ENCODE measurements at regions not wholly inside any gene's neighbourhood (a gene's known extent, or its start where the extent isn't known, plus 50 kb on each side); places are given as distances from the start of the nearest gene placed in this dataset.

DNA sequence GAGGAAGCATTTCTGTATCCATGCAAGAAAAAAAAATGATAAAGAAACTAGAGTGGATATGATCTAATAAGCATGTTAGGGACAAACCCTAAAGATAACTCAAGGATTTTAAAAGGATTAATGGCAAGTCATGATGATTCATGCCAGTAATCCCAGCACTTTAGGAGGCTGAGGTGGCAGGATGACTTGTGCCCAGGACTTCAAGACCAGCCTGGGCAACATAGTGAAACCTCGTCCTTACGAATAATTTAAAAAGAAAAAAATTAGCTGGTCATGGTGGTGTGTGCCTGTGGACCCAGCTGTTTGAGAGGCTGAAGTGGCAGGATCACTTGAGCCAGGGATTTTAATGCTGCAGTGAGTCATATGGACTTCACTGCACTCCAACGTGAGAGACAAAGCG lies 145.5 kb upstream of the BLID start:
- ATAC-seq: no peak
- no peak for TF ChIP-seq ZNF565 (CRISPR knock-in tag; conservative IDR thresholded peaks at IDR 0.05; ENCODE audit: low read depth)
- TF ChIP-seq, protein P1, sequence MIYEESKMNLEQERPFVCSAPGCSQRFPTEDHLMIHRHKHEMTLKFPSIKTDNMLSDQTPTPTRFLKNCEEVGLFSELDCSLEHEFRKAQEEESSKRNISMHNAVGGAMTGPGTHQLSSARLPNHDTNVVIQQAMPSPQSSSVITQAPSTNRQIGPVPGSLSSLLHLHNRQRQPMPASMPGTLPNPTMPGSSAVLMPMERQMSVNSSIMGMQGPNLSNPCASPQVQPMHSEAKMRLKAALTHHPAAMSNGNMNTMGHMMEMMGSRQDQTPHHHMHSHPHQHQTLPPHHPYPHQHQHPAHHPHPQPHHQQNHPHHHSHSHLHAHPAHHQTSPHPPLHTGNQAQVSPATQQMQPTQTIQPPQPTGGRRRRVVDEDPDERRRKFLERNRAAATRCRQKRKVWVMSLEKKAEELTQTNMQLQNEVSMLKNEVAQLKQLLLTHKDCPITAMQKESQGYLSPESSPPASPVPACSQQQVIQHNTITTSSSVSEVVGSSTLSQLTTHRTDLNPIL (CRISPR knock-in tag; IDR thresholded peaks at IDR 0.05; ENCODE audit: low read depth): no peak
- no peak for TF ChIP-seq CSDC2 (CRISPR knock-in tag; IDR thresholded peaks at IDR 0.05)
- no peak for TF ChIP-seq GLIS3 (CRISPR knock-in tag; IDR thresholded peaks at IDR 0.05)
- TF ChIP-seq, protein P2, sequence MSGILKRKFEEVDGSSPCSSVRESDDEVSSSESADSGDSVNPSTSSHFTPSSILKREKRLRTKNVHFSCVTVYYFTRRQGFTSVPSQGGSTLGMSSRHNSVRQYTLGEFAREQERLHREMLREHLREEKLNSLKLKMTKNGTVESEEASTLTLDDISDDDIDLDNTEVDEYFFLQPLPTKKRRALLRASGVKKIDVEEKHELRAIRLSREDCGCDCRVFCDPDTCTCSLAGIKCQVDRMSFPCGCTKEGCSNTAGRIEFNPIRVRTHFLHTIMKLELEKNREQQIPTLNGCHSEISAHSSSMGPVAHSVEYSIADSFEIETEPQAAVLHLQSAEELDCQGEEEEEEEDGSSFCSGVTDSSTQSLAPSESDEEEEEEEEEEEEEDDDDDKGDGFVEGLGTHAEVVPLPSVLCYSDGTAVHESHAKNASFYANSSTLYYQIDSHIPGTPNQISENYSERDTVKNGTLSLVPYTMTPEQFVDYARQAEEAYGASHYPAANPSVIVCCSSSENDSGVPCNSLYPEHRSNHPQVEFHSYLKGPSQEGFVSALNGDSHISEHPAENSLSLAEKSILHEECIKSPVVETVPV (CRISPR knock-in tag; IDR thresholded peaks at IDR 0.05): no peak
- TF ChIP-seq OSR1 (CRISPR knock-in tag; IDR thresholded peaks at IDR 0.05): no peak
- TF ChIP-seq, protein P3, sequence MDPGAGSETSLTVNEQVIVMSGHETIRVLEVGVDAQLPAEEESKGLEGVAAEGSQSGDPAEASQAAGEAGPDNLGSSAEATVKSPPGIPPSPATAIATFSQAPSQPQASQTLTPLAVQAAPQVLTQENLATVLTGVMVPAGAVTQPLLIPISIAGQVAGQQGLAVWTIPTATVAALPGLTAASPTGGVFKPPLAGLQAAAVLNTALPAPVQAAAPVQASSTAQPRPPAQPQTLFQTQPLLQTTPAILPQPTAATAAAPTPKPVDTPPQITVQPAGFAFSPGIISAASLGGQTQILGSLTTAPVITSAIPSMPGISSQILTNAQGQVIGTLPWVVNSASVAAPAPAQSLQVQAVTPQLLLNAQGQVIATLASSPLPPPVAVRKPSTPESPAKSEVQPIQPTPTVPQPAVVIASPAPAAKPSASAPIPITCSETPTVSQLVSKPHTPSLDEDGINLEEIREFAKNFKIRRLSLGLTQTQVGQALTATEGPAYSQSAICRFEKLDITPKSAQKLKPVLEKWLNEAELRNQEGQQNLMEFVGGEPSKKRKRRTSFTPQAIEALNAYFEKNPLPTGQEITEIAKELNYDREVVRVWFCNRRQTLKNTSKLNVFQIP (CRISPR knock-in tag; IDR thresholded peaks at IDR 0.05; ENCODE audit: borderline replicate concordance, low read depth): no peak
- no peak for TF ChIP-seq PPARA (CRISPR knock-in tag; IDR thresholded peaks at IDR 0.05; ENCODE audit: borderline replicate concordance)
- no peak for TF ChIP-seq TCF4 (CRISPR knock-in tag; IDR thresholded peaks at IDR 0.05; ENCODE audit: borderline replicate concordance)
- TF ChIP-seq ESRRG (CRISPR knock-in tag; IDR thresholded peaks at IDR 0.05): no peak
- no peak for TF ChIP-seq ISL1 (CRISPR knock-in tag; IDR thresholded peaks at IDR 0.05)
- TF ChIP-seq ZFP3 (CRISPR knock-in tag; IDR thresholded peaks at IDR 0.05): no peak
- TF ChIP-seq SNAI2 (CRISPR knock-in tag; IDR thresholded peaks at IDR 0.05): no peak
- TF ChIP-seq ZFP30 (CRISPR knock-in tag; IDR thresholded peaks at IDR 0.05): no peak
- no peak for TF ChIP-seq TOX (CRISPR knock-in tag; IDR thresholded peaks at IDR 0.05; ENCODE audit: borderline replicate concordance)
- no peak for TF ChIP-seq ZNF70 (CRISPR knock-in tag; IDR thresholded peaks at IDR 0.05)
- TF ChIP-seq, protein P4, sequence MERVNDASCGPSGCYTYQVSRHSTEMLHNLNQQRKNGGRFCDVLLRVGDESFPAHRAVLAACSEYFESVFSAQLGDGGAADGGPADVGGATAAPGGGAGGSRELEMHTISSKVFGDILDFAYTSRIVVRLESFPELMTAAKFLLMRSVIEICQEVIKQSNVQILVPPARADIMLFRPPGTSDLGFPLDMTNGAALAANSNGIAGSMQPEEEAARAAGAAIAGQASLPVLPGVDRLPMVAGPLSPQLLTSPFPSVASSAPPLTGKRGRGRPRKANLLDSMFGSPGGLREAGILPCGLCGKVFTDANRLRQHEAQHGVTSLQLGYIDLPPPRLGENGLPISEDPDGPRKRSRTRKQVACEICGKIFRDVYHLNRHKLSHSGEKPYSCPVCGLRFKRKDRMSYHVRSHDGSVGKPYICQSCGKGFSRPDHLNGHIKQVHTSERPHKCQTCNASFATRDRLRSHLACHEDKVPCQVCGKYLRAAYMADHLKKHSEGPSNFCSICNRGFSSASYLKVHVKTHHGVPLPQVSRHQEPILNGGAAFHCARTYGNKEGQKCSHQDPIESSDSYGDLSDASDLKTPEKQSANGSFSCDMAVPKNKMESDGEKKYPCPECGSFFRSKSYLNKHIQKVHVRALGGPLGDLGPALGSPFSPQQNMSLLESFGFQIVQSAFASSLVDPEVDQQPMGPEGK (CRISPR knock-in tag; IDR thresholded peaks at IDR 0.05; ENCODE audit: borderline replicate concordance): no peak

DNA sequence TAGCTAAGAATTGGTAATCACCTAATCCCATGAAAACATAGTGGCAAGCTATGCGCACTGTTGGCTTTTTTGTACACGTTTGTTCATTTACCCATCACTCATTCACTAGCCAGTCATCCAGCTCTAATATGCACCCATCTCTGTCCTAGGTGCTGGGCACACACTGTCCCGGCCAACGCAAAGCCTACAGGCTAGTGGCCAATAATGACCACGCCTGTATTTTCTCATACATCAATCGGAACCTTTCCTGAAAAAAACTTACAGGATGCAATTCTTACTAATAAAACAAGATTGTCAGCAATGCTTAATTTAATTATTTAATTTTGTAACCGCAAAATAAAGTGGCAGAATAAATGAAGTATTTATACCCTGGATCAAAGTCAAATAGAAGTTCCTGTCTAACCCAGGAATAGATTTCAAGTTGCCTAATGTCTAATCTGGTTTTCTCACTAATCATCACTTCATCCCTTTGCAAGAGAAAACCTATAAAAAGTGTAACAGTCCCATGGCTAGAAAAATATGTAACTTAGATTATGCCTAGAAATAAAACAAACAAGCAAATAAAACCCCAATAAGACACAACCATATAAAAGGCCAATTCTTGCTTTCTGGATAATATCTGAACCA lies 143.3 kb upstream of the BLID start:
- no peak for TF ChIP-seq ZC3H10 (CRISPR knock-in tag; IDR thresholded peaks at IDR 0.05)
- no peak for TF ChIP-seq ZNF8 (CRISPR knock-in tag; IDR thresholded peaks at IDR 0.05)
- no peak for TF ChIP-seq ISL1 (CRISPR knock-in tag; IDR thresholded peaks at IDR 0.05)
- TF ChIP-seq, protein P5, sequence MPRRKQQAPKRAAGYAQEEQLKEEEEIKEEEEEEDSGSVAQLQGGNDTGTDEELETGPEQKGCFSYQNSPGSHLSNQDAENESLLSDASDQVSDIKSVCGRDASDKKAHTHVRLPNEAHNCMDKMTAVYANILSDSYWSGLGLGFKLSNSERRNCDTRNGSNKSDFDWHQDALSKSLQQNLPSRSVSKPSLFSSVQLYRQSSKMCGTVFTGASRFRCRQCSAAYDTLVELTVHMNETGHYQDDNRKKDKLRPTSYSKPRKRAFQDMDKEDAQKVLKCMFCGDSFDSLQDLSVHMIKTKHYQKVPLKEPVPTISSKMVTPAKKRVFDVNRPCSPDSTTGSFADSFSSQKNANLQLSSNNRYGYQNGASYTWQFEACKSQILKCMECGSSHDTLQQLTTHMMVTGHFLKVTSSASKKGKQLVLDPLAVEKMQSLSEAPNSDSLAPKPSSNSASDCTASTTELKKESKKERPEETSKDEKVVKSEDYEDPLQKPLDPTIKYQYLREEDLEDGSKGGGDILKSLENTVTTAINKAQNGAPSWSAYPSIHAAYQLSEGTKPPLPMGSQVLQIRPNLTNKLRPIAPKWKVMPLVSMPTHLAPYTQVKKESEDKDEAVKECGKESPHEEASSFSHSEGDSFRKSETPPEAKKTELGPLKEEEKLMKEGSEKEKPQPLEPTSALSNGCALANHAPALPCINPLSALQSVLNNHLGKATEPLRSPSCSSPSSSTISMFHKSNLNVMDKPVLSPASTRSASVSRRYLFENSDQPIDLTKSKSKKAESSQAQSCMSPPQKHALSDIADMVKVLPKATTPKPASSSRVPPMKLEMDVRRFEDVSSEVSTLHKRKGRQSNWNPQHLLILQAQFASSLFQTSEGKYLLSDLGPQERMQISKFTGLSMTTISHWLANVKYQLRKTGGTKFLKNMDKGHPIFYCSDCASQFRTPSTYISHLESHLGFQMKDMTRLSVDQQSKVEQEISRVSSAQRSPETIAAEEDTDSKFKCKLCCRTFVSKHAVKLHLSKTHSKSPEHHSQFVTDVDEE (CRISPR knock-in tag; IDR thresholded peaks at IDR 0.05): no peak
- TF ChIP-seq ARNTL (CRISPR knock-in tag; IDR thresholded peaks at IDR 0.05; ENCODE audit: borderline replicate concordance, low read depth): no peak
- TF ChIP-seq, protein P2 (CRISPR knock-in tag; IDR thresholded peaks at IDR 0.05): no peak
- no peak for TF ChIP-seq TOX (CRISPR knock-in tag; IDR thresholded peaks at IDR 0.05; ENCODE audit: borderline replicate concordance)
- no peak for TF ChIP-seq ZNF565 (CRISPR knock-in tag; conservative IDR thresholded peaks at IDR 0.05; ENCODE audit: low read depth)
- no peak for ATAC-seq

Data from SK-N-SH treated with all-trans-retinoic acid at 6 μM for 48 hours (cell line).